H9 (cell line): ENCODE measurements at regions not wholly inside any gene's neighbourhood (a gene's known extent, or its start where the extent isn't known, plus 50 kb on each side); places are given as distances from the start of the nearest gene placed in this dataset.

ENCODE experiments used
- DNase-seq: peaks from one replicate; pipeline ENCODE4 v3.0.0-alpha.2; 2017
- H2AFZ ChIP-seq: one replicate; pipeline ENCODE4 v1.6.1; 2013; ENCODE audit warnings: mild to moderate bottlenecking, low read length, control low read depth, moderate library complexity
- H2AK5ac ChIP-seq: 2 replicates; pipeline ENCODE4 v1.6.1; 2013; ENCODE audit warnings: low read length, control low read depth, mixed read lengths; ENCODE audit not compliant: insufficient read length
- H2BK120ac ChIP-seq: one replicate; pipeline ENCODE4 v1.6.1; 2013; ENCODE audit warnings: low read depth, mild to moderate bottlenecking, low read length, control low read depth, inconsistent platforms; ENCODE audit not compliant: poor library complexity, severe bottlenecking
- H2BK12ac ChIP-seq: 2 replicates; pipeline ENCODE4 v1.6.1; 2013; ENCODE audit warnings: low read length, control low read depth, mixed read lengths, low read depth; ENCODE audit not compliant: insufficient read length
- H2BK15ac ChIP-seq: 2 replicates; pipeline ENCODE4 v1.6.1; 2013; ENCODE audit warnings: low read depth, low read length, control low read depth
- H2BK20ac ChIP-seq: one replicate; pipeline ENCODE4 v1.6.1; 2013; ENCODE audit warnings: low read depth, mild to moderate bottlenecking, low read length, control low read depth, inconsistent platforms; ENCODE audit not compliant: poor library complexity, severe bottlenecking
- H2BK5ac ChIP-seq: 2 replicates; pipeline ENCODE4 v1.6.1; 2013; ENCODE audit warnings: low read length, control low read depth, mixed read lengths; ENCODE audit not compliant: insufficient read length
- H3K14ac ChIP-seq: 2 replicates; pipeline ENCODE4 v1.6.1; 2013; ENCODE audit warnings: low read length, control low read depth; ENCODE audit not compliant: insufficient read depth
- H3K18ac ChIP-seq: 2 replicates; pipeline ENCODE4 v1.6.1; 2013; ENCODE audit warnings: low read depth, mild to moderate bottlenecking, mixed read lengths, low read length, control low read depth; ENCODE audit not compliant: insufficient read length
- H3K23ac ChIP-seq: 2 replicates; pipeline ENCODE4 v1.6.1; 2013; ENCODE audit warnings: low read length, control low read depth, mixed read lengths, low read depth; ENCODE audit not compliant: insufficient read length
- H3K23me2 ChIP-seq: 2 replicates; pipeline ENCODE4 v1.6.1; 2013; ENCODE audit warnings: low read depth, mild to moderate bottlenecking, mixed read lengths, low read length, control low read depth; ENCODE audit not compliant: insufficient read length, poor library complexity, severe bottlenecking
- H3K27ac ChIP-seq: 2 replicates; pipeline ENCODE4 v1.5.1; 2013; ENCODE audit warnings: low read length, control low read depth, mixed read lengths, low read depth; ENCODE audit not compliant: insufficient read length
- H3K27me3 ChIP-seq: 2 replicates; pipeline ENCODE4 v1.6.1; 2013; ENCODE audit warnings: low read length, control low read depth, inconsistent platforms; ENCODE audit not compliant: insufficient read depth
- H3K4ac ChIP-seq: 2 replicates; pipeline ENCODE4 v1.6.1; 2013; ENCODE audit warnings: low read depth, mild to moderate bottlenecking, control low read depth, inconsistent platforms, low read length, moderate library complexity
- H3K4me1 ChIP-seq: 2 replicates; pipeline ENCODE4 v1.6.1; 2013; ENCODE audit warnings: low read length, control low read depth, inconsistent platforms; ENCODE audit not compliant: insufficient read depth
- H3K4me2 ChIP-seq: 2 replicates; pipeline ENCODE4 v1.6.1; 2013; ENCODE audit warnings: low read length, control low read depth, mixed read lengths; ENCODE audit not compliant: insufficient read length, insufficient read depth
- H3K56ac ChIP-seq: 2 replicates; pipeline ENCODE4 v1.6.1; 2013; ENCODE audit warnings: low read depth, mild to moderate bottlenecking, mixed read lengths, low read length, control low read depth; ENCODE audit not compliant: insufficient read length
- H3K79me1 ChIP-seq: 2 replicates; pipeline ENCODE4 v1.6.1; 2013; ENCODE audit warnings: low read depth, mild to moderate bottlenecking, moderate library complexity, low read length, control low read depth, inconsistent platforms; ENCODE audit not compliant: insufficient read depth, poor library complexity, severe bottlenecking
- H3K79me2 ChIP-seq: 2 replicates; pipeline ENCODE4 v1.6.1; 2013; ENCODE audit warnings: low read length, control low read depth, inconsistent platforms; ENCODE audit not compliant: insufficient read depth
- H3K9ac ChIP-seq: 2 replicates; pipeline ENCODE4 v1.6.1; 2013; ENCODE audit warnings: low read length, control low read depth, mixed read lengths; ENCODE audit not compliant: insufficient read length; ENCODE audit errors: extremely low read depth
- H3K9me3 ChIP-seq: one replicate; pipeline ENCODE4 v1.6.1; 2013; ENCODE audit warnings: low read depth, low read length, inconsistent platforms; ENCODE audit not compliant: control insufficient read depth
- H3T11ph ChIP-seq: one replicate; pipeline ENCODE4 v1.6.1; 2013; ENCODE audit warnings: mild to moderate bottlenecking, low read length, control low read depth, inconsistent platforms
- H4K20me1 ChIP-seq: one replicate; pipeline ENCODE4 v1.6.1; 2013; ENCODE audit not compliant: control insufficient read depth, insufficient read length, insufficient read depth
- H4K5ac ChIP-seq: 2 replicates; pipeline ENCODE4 v1.6.1; 2013; ENCODE audit warnings: low read depth, mild to moderate bottlenecking, mixed read lengths, low read length, control low read depth; ENCODE audit not compliant: insufficient read length
- H4K8ac ChIP-seq: replicated peaks from 2 replicates; pipeline ENCODE4 v1.6.1; 2013; ENCODE audit warnings: low read length, control low read depth, mixed read lengths, low read depth; ENCODE audit not compliant: insufficient read length
- H4K91ac ChIP-seq: 2 replicates; pipeline ENCODE4 v1.6.1; 2013; ENCODE audit warnings: low read depth, mild to moderate bottlenecking, moderate library complexity, mixed read lengths, low read length, control low read depth; ENCODE audit not compliant: insufficient read length
- H3K27ac Mint-ChIP-seq, 3 experiments: 2 replicates in 2 of 3; 3 replicates in 1 of 3; pipeline ENCODE4 v1.8.0; 2020 to 2021; ENCODE audit warnings: mixed read lengths in 3 of 3, mild to moderate bottlenecking in 1 of 3, moderate library complexity in 1 of 3
- H3K27me3 Mint-ChIP-seq: 2 replicates; pipeline ENCODE4 v1.8.0; 2021; ENCODE audit warnings: low read depth, mild to moderate bottlenecking, moderate library complexity, mixed read lengths
- H3K36me3 Mint-ChIP-seq, 3 experiments: 2 replicates in 2 of 3; 3 replicates in 1 of 3; pipeline ENCODE4 v1.8.0; 2020 to 2021; ENCODE audit warnings: low read depth in 3 of 3, mixed read lengths in 3 of 3; ENCODE audit not compliant: insufficient read depth in 1 of 3
- H3K4me1 Mint-ChIP-seq, 2 experiments: 2 replicates each; pipeline ENCODE4 v1.8.0; 2020; ENCODE audit warnings: mixed read lengths in 2 of 2
- H3K4me3 Mint-ChIP-seq, 2 experiments: 2 replicates in 1 of 2; 3 replicates in 1 of 2; pipeline ENCODE4 v1.8.0; 2020 to 2021; ENCODE audit warnings: mild to moderate bottlenecking in 2 of 2, mixed read lengths in 2 of 2, moderate library complexity in 1 of 2
- H3K9me3 Mint-ChIP-seq, 2 experiments: 2 replicates in 1 of 2; 3 replicates in 1 of 2; pipeline ENCODE4 v1.8.0; 2020; ENCODE audit warnings: mild to moderate bottlenecking in 2 of 2, mixed read lengths in 2 of 2, moderate library complexity in 1 of 2
- WGBS: extraction: QIAGEN DNeasy Blood & Tissue Kit; methylation state at CpG from one replicate; pipeline ENCODE4 v1.1.7; 2013; ENCODE audit warnings: missing lambda C conversion rate, low lambda C conversion rate, mixed read lengths; ENCODE audit not compliant: insufficient read length; ENCODE audit errors: extremely low coverage; 5-methylcytosine and 5-hydroxymethylcytosine counted together
- TF ChIP-seq, protein P1 (sequence below): fragments of 200-600 bp; sonication (generic); conservative IDR thresholded peaks from 3 replicates; pipeline ENCODE4 v1.8.0; 2021; ENCODE audit warnings: antibody characterized with exemption, mild to moderate bottlenecking

- H2AK5ac ChIP-seq, result no peak overlapping the region
- H3K4ac ChIP-seq, result no peak overlapping the region
- no peak overlapping the region for H4K91ac ChIP-seq
- no peak overlapping the region for H3K4me3 Mint-ChIP-seq
- H3K27me3 ChIP-seq, result no peaks in the 10 kb centered on the region
- H3K9me3 ChIP-seq, result no peaks in the 10 kb centered on the region
- H4K8ac ChIP-seq, result no peak overlapping the region
- no peak overlapping the region for H3K14ac ChIP-seq
- H3T11ph ChIP-seq, result no peak overlapping the region
- H2BK15ac ChIP-seq, result no peak overlapping the region
- H3K36me3 Mint-ChIP-seq, result no peaks in the 10 kb centered on the region; a peak in 1 of 7 replicates
- H3K4me1 Mint-ChIP-seq, result no peaks in the 10 kb centered on the region
- H3K27me3 Mint-ChIP-seq, result no peaks in the 10 kb centered on the region
- H3K79me1 ChIP-seq, result no peaks in the 10 kb centered on the region
- H2BK120ac ChIP-seq, result no peak overlapping the region
- H3K4me1 ChIP-seq, result no peaks in the 10 kb centered on the region
- no peaks in the 10 kb centered on the region for H3K23me2 ChIP-seq
- no peak overlapping the region for H3K56ac ChIP-seq
- WGBS, result no CpG with 5 or more reads among the region's 3 CpGs
- no peak overlapping the region for H3K9ac ChIP-seq
- H2BK12ac ChIP-seq, result no peak overlapping the region
- no peaks in the 10 kb centered on the region for H3K9me3 Mint-ChIP-seq
- no peak overlapping the region for H3K23ac ChIP-seq
- TF ChIP-seq, protein P1, sequence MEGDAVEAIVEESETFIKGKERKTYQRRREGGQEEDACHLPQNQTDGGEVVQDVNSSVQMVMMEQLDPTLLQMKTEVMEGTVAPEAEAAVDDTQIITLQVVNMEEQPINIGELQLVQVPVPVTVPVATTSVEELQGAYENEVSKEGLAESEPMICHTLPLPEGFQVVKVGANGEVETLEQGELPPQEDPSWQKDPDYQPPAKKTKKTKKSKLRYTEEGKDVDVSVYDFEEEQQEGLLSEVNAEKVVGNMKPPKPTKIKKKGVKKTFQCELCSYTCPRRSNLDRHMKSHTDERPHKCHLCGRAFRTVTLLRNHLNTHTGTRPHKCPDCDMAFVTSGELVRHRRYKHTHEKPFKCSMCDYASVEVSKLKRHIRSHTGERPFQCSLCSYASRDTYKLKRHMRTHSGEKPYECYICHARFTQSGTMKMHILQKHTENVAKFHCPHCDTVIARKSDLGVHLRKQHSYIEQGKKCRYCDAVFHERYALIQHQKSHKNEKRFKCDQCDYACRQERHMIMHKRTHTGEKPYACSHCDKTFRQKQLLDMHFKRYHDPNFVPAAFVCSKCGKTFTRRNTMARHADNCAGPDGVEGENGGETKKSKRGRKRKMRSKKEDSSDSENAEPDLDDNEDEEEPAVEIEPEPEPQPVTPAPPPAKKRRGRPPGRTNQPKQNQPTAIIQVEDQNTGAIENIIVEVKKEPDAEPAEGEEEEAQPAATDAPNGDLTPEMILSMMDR, result no peak
- no peak overlapping the region for H2BK5ac ChIP-seq
- no peak overlapping the region for H3K27ac ChIP-seq
- DNase-seq, result no peak
- H3K18ac ChIP-seq, result no peak overlapping the region
- no peak overlapping the region for H2BK20ac ChIP-seq
- no peak overlapping the region for H3K27ac Mint-ChIP-seq
- H3K4me2 ChIP-seq, result no peak overlapping the region
- H4K20me1 ChIP-seq, result no peaks in the 10 kb centered on the region
- H4K5ac ChIP-seq, result no peak overlapping the region
- H3K79me2 ChIP-seq, result no peaks in the 10 kb centered on the region
- H2AFZ ChIP-seq, result no peak overlapping the region
Measured at GRCh38 chr3:66702126-66702525, 201.3 kb upstream of the LRIG1 start.
